ENCODE measurements at regions not wholly inside any gene's neighbourhood (a gene's known extent, or its start where the extent isn't known, plus 50 kb on each side); places are given as distances from the start of the nearest gene placed in this dataset.
"Not testable (repeated sequence)": the region's sequence is repeated elsewhere in the genome, so short reads cannot be mapped to it uniquely, and the experiment has no call there.

- no peak for DNase-seq (ENCODE audit: low spot score)
Measured at GRCh38 chr4:160685729-160686128, 1478.1 kb downstream of the FSTL5 start.

GRCh38 chr4:160701671-160702070, 1462.1 kb downstream of the FSTL5 start:
- no peak for DNase-seq (ENCODE audit: low spot score)

GRCh38 chr4:160709026-160709425, 1454.8 kb downstream of the FSTL5 start:
- DNase-seq (ENCODE audit: low spot score): no peak

GRCh38 chr4:160709546-160709945, 1454.3 kb downstream of the FSTL5 start:
- DNase-seq (ENCODE audit: low spot score): no peak

- DNase-seq (ENCODE audit: low spot score): no peak
Measured at GRCh38 chr4:160716551-160716950, 1447.2 kb downstream of the FSTL5 start.

GRCh38 chr4:160717848-160718247, 1446.0 kb downstream of the FSTL5 start:
- DNase-seq (ENCODE audit: low spot score): no peak

- DNase-seq (ENCODE audit: low spot score): no peak
Measured at GRCh38 chr4:160724063-160724462, 1439.7 kb downstream of the FSTL5 start.

GRCh38 chr4:160745126-160745525, 1418.7 kb downstream of the FSTL5 start:
- no peak for DNase-seq (ENCODE audit: low spot score)

GRCh38 chr4:160746585-160746984, 1417.2 kb downstream of the FSTL5 start:
- not testable (repeated sequence) for DNase-seq (ENCODE audit: low spot score)

GRCh38 chr4:160772668-160773067, 1391.1 kb downstream of the FSTL5 start:
- DNase-seq (ENCODE audit: low spot score): no peak

- DNase-seq (ENCODE audit: low spot score): no peak
Measured at GRCh38 chr4:160795216-160795615, 1368.6 kb downstream of the FSTL5 start.

- no peak for DNase-seq (ENCODE audit: low spot score)
Measured at GRCh38 chr4:160808174-160808573, 1355.6 kb downstream of the FSTL5 start.

GRCh38 chr4:160809576-160809975, 1354.2 kb downstream of the FSTL5 start:
- DNase-seq (ENCODE audit: low spot score): no peak

GRCh38 chr4:160810424-160810823, 1353.4 kb downstream of the FSTL5 start:
- DNase-seq (ENCODE audit: low spot score): no peak

- no peak for DNase-seq (ENCODE audit: low spot score)
Measured at GRCh38 chr4:160810941-160811340, 1352.9 kb downstream of the FSTL5 start.

GRCh38 chr4:160811956-160812355, 1351.8 kb downstream of the FSTL5 start:
- DNase-seq (ENCODE audit: low spot score): no peak

- DNase-seq (ENCODE audit: low spot score): no peak
Measured at GRCh38 chr4:160814726-160815125, 1349.1 kb downstream of the FSTL5 start.

GRCh38 chr4:160818571-160818970, 1345.2 kb downstream of the FSTL5 start:
- no peak for DNase-seq (ENCODE audit: low spot score)

- no peak for DNase-seq (ENCODE audit: low spot score)
Measured at GRCh38 chr4:160819791-160820190, 1344.0 kb downstream of the FSTL5 start.

GRCh38 chr4:160824481-160824880, 1339.3 kb downstream of the FSTL5 start:
- no peak for DNase-seq (ENCODE audit: low spot score)

- DNase-seq (ENCODE audit: low spot score): no peak
Measured at GRCh38 chr4:160825644-160826338, 1338.0 kb downstream of the FSTL5 start.

- DNase-seq (ENCODE audit: low spot score): no peak
Measured at GRCh38 chr4:160826339-160826679, 1337.5 kb downstream of the FSTL5 start.

- no peak for DNase-seq (ENCODE audit: low spot score)
Measured at GRCh38 chr4:160831165-160831922, 1332.5 kb downstream of the FSTL5 start.

- DNase-seq (ENCODE audit: low spot score): no peak
Measured at GRCh38 chr4:160835789-160836188, 1328.0 kb downstream of the FSTL5 start.

All from putamen (tissue), 1 donor.